IMR-90 (cell line): ENCODE measurements at regions not wholly inside any gene's neighbourhood (a gene's known extent, or its start where the extent isn't known, plus 50 kb on each side); places are given as distances from the start of the nearest gene placed in this dataset.

Experiments used
- ATAC-seq: fragments of 200-7000 bp; cut with Tn5 transposase; 2 replicates; pipeline ENCODE4 v1.9.1; 2020; ENCODE audit warnings: low read depth, mild to moderate bottlenecking, moderate library complexity
- BruUV-seq: library from RNA; stranded (reverse); fragments of 400-500 nt; replicated peaks from 2 replicates; lab custom pipeline; 2021; lab: Mats Ljungman, UMichigan
- CTCF ChIA-PET: fragments of 300-600 bp; formaldehyde crosslinking; extraction: SDS; loops from one replicate; lab custom pipeline; 2021; ENCODE audit warnings: antibody characterized with exemption; lab: Yijun Ruan, JAX
- POLR2A ChIA-PET: fragments of 300-600 bp; sonication (Branson Sonifier 250); formaldehyde crosslinking; loops from one replicate; lab custom pipeline; 2022; ENCODE audit warnings: antibody characterized with exemption; ENCODE audit not compliant: unreplicated experiment; lab: Charles Lee
- DNase-seq: peaks from one replicate; pipeline ENCODE4 v3.0.0; 2013
- H2AFZ ChIP-seq: replicated peaks from 2 replicates; pipeline ENCODE3; 2013; ENCODE audit warnings: low read length, mild to moderate bottlenecking; ENCODE audit not compliant: poor library complexity
- H2AK5ac ChIP-seq: 2 replicates; pipeline ENCODE4 v1.6.1; 2013; ENCODE audit warnings: low read depth, low read length, inconsistent platforms
- H2AK9ac ChIP-seq: replicated peaks from 2 replicates; pipeline ENCODE3; 2013; ENCODE audit warnings: mild to moderate bottlenecking, low read depth, low read length, moderate library complexity; ENCODE audit not compliant: poor library complexity
- H2BK120ac ChIP-seq: 2 replicates; pipeline ENCODE4 v1.6.1; 2013; ENCODE audit warnings: low read depth, low read length, inconsistent platforms
- H2BK15ac ChIP-seq: 3 replicates; pipeline ENCODE4 v1.6.1; 2013; ENCODE audit warnings: low read depth, low read length, inconsistent platforms
- H2BK20ac ChIP-seq: 2 replicates; pipeline ENCODE4 v1.6.1; 2013; ENCODE audit warnings: low read depth, mild to moderate bottlenecking, inconsistent platforms, low read length, moderate library complexity
- H2BK5ac ChIP-seq: 2 replicates; pipeline ENCODE4 v1.6.1; 2013; ENCODE audit warnings: mild to moderate bottlenecking, low read depth, low read length, inconsistent platforms; ENCODE audit not compliant: poor library complexity, severe bottlenecking
- H3K14ac ChIP-seq: replicated peaks from 2 replicates; pipeline ENCODE4 v1.6.1; 2013; ENCODE audit warnings: low read depth, low read length, inconsistent platforms
- H3K18ac ChIP-seq: 2 replicates; pipeline ENCODE4 v1.6.1; 2013; ENCODE audit warnings: low read depth, low read length, control low read depth
- H3K23ac ChIP-seq: 2 replicates; pipeline ENCODE4 v1.6.1; 2013; ENCODE audit warnings: low read depth, low read length, inconsistent platforms
- H3K27ac ChIP-seq: 2 replicates; pipeline ENCODE4 v1.5.1; 2013; ENCODE audit warnings: mild to moderate bottlenecking, control low read depth, low read length; ENCODE audit not compliant: insufficient read depth
- H3K27me3 ChIP-seq: 2 replicates; pipeline ENCODE4 v1.6.1; 2013; ENCODE audit warnings: low read length; ENCODE audit not compliant: control insufficient read depth, insufficient read depth
- H3K36me3 ChIP-seq: 2 replicates; pipeline ENCODE4 v1.6.1; 2013; ENCODE audit warnings: low read length, mixed read lengths; ENCODE audit not compliant: control insufficient read depth, insufficient read depth
- H3K4ac ChIP-seq: 2 replicates; pipeline ENCODE4 v1.6.1; 2013; ENCODE audit warnings: low read depth, low read length, inconsistent platforms
- H3K4me1 ChIP-seq: 2 replicates; pipeline ENCODE4 v1.6.1; 2013; ENCODE audit warnings: low read length, mixed read lengths; ENCODE audit not compliant: control insufficient read depth, insufficient read depth
- H3K4me2 ChIP-seq: 2 replicates; pipeline ENCODE4 v1.6.1; 2013; ENCODE audit warnings: low read depth, mild to moderate bottlenecking, control low read depth, low read length, moderate library complexity
- H3K4me3 ChIP-seq: 2 replicates; pipeline ENCODE4 v1.5.1; 2013; ENCODE audit warnings: low read depth, mild to moderate bottlenecking, control low read depth, low read length, moderate library complexity; ENCODE audit not compliant: insufficient read depth
- H3K56ac ChIP-seq: 2 replicates; pipeline ENCODE4 v1.6.1; 2013; ENCODE audit warnings: low read length, inconsistent platforms; ENCODE audit not compliant: insufficient read depth; ENCODE audit errors: extremely low read depth
- H3K79me1 ChIP-seq, 2 experiments: 2 replicates each; pipeline ENCODE4 v1.6.1; 2013; ENCODE audit warnings: low read length in 2 of 2, inconsistent platforms in 1 of 2, low read depth in 1 of 2
- H3K9ac ChIP-seq: 2 replicates; pipeline ENCODE4 v1.6.1; 2013; ENCODE audit warnings: low read depth, low read length, control low read depth
- H3K9me1 ChIP-seq: 2 replicates; pipeline ENCODE4 v1.6.1; 2013; ENCODE audit warnings: low read length, inconsistent platforms; ENCODE audit not compliant: insufficient read depth
- H3K9me3 ChIP-seq: 2 replicates; pipeline ENCODE4 v1.6.1; 2013; ENCODE audit warnings: low read length; ENCODE audit not compliant: control insufficient read depth, insufficient read depth
- H4K20me1 ChIP-seq: 2 replicates; pipeline ENCODE4 v1.6.1; 2013; ENCODE audit warnings: low read length, inconsistent platforms; ENCODE audit not compliant: insufficient read depth
- H4K5ac ChIP-seq: 2 replicates; pipeline ENCODE4 v1.6.1; 2013; ENCODE audit warnings: mild to moderate bottlenecking, low read depth, low read length, control low read depth
- H4K8ac ChIP-seq, 2 experiments: 2 replicates each; pipeline ENCODE4 v1.6.1; 2013; ENCODE audit warnings: low read depth in 2 of 2, low read length in 2 of 2, control low read depth in 1 of 2, inconsistent platforms in 1 of 2
- H4K91ac ChIP-seq: 2 replicates; pipeline ENCODE4 v1.6.1; 2013; ENCODE audit warnings: low read depth, low read length, inconsistent platforms; ENCODE audit not compliant: insufficient read depth
- BHLHE40 ChIP-seq: fragments of 150-350 bp; IDR thresholded peaks from 2 replicates; pipeline ENCODE4 v1.6.1; 2016; ENCODE audit warnings: mild to moderate bottlenecking, low read depth, low read length
- CEBPB ChIP-seq: IDR thresholded peaks from 2 replicates; pipeline ENCODE4 v1.6.1; 2012; ENCODE audit warnings: low read depth, low read length, improper control_type of control experiment
- CHD1 ChIP-seq: IDR thresholded peaks from 2 replicates; pipeline ENCODE4 v1.6.1; 2012; ENCODE audit warnings: low read depth, low read length, improper control_type of control experiment
- CTCF ChIP-seq: conservative IDR thresholded peaks from 2 replicates; pipeline ENCODE4 v1.5.1; 2012; ENCODE audit warnings: mild to moderate bottlenecking, low read depth, low read length, improper control_type of control experiment
- ELK1 ChIP-seq: fragments of 150-350 bp; IDR thresholded peaks from 2 replicates; pipeline ENCODE4 v1.6.1; 2016; ENCODE audit warnings: low read depth, mild to moderate bottlenecking, low read length, moderate library complexity, borderline replicate concordance
- FOS ChIP-seq: fragments of 150-350 bp; IDR thresholded peaks from 2 replicates; pipeline ENCODE4 v1.6.1; 2016; ENCODE audit warnings: low read depth, low read length
- MAFK ChIP-seq: IDR thresholded peaks from 2 replicates; pipeline ENCODE4 v1.6.1; 2012; ENCODE audit warnings: low read depth, low read length, improper control_type of control experiment
- MAZ ChIP-seq: IDR thresholded peaks from 2 replicates; pipeline ENCODE4 v1.6.1; 2012; ENCODE audit warnings: low read depth, mild to moderate bottlenecking, low read length, improper control_type of control experiment, moderate library complexity, borderline replicate concordance
- MXI1 ChIP-seq: IDR thresholded peaks from 2 replicates; pipeline ENCODE4 v1.6.1; 2012; ENCODE audit warnings: low read depth, mild to moderate bottlenecking, low read length, moderate library complexity, borderline replicate concordance
- NFE2L2 ChIP-seq: fragments of 150-350 bp; IDR thresholded peaks from 2 replicates; pipeline ENCODE4 v1.6.1; 2016; ENCODE audit warnings: low read depth, mild to moderate bottlenecking, low read length
- POLR2A ChIP-seq: IDR thresholded peaks from 2 replicates; pipeline ENCODE4 v1.6.1; 2012; ENCODE audit warnings: mild to moderate bottlenecking, low read depth, low read length
- RAD21 ChIP-seq: IDR thresholded peaks from 2 replicates; pipeline ENCODE4 v1.6.1; 2012; ENCODE audit warnings: low read length, improper control_type of control experiment
- RCOR1 ChIP-seq: IDR thresholded peaks from 2 replicates; pipeline ENCODE4 v1.6.1; 2012; ENCODE audit warnings: mild to moderate bottlenecking, low read length, improper control_type of control experiment; ENCODE audit not compliant: insufficient replicate concordance
- RFX5 ChIP-seq: IDR thresholded peaks from 2 replicates; pipeline ENCODE4 v1.8.0; 2012; ENCODE audit warnings: low read depth, mild to moderate bottlenecking, low read length, moderate library complexity
- SMC3 ChIP-seq: fragments of 150-350 bp; IDR thresholded peaks from 2 replicates; pipeline ENCODE4 v1.6.1; 2016; ENCODE audit warnings: low read depth, mild to moderate bottlenecking, antibody characterized with exemption, low read length, moderate library complexity
- USF2 ChIP-seq: fragments of 150-350 bp; IDR thresholded peaks from 2 replicates; pipeline ENCODE4 v1.6.1; 2017; ENCODE audit warnings: mild to moderate bottlenecking, antibody characterized with exemption, low read length, low read depth
- WGBS, 2 experiments: methylation state at CpG; one replicate each; pipeline versions ENCODE4 v1.1.5 to v1.1.7; 2013; ENCODE audit warnings: missing lambda C conversion rate in 2 of 2; ENCODE audit not compliant: insufficient read length in 1 of 2; ENCODE audit errors: extremely low coverage in 2 of 2; 5-methylcytosine and 5-hydroxymethylcytosine counted together
- dilution Hi-C: fragments of 300-500 bp; cut with HindIII; formaldehyde crosslinking; loops from one replicate; pipeline ENCODE4 v1.14.3; 2018; ENCODE audit warnings: low sequenced_read_pairs; ENCODE audit not compliant: unreplicated experiment
- in situ Hi-C: fragments of 300-500 bp; cut with MboI; formaldehyde crosslinking; loops from 3 replicates; pipeline ENCODE4 v1.14.3; 2019; ENCODE audit warnings: low sequenced_read_pairs, inconsistent platforms, mixed read lengths
- intact Hi-C: fragments of 100-400 bp; cut with micrococcal nuclease; formaldehyde crosslinking; loops from 2 replicates; pipeline ENCODE4 v1.10.0; 2022

- intact Hi-C loops (no loop called here), in situ Hi-C loops (no loop called here), dilution Hi-C loops (no loop called here)
- no peak overlapping the region for H2BK15ac ChIP-seq
- H4K8ac ChIP-seq, result no peak overlapping the region
- no peak overlapping the region for H2AFZ ChIP-seq
- H3K56ac ChIP-seq, result no peak overlapping the region
- H2AK9ac ChIP-seq, result no peak overlapping the region
- no peak for DNase-seq
- ChIA-PET POLR2A (no interaction called here), CTCF (no interaction called here)
- H3K9me1 ChIP-seq, result no peaks in the 10 kb centered on the region
- no peak overlapping the region for H3K4me3 ChIP-seq
- no peaks in the 10 kb centered on the region for H3K36me3 ChIP-seq
- no peaks in the 10 kb centered on the region for H4K20me1 ChIP-seq
- H3K27ac ChIP-seq, result no peak overlapping the region
- no peak overlapping the region for H4K91ac ChIP-seq
- no peak for TF ChIP-seq POLR2A
- no peak for TF ChIP-seq RCOR1
- TF ChIP-seq RFX5, result no peak
- TF ChIP-seq BHLHE40, result no peak
- no peak for TF ChIP-seq RAD21
- no peak for TF ChIP-seq FOS
- no peak for TF ChIP-seq CTCF
- no peak for TF ChIP-seq NFE2L2
- no peak for TF ChIP-seq ELK1
- no peak for TF ChIP-seq USF2
- TF ChIP-seq CHD1, result no peak
- no peak for TF ChIP-seq SMC3
- no peak for TF ChIP-seq MXI1
- TF ChIP-seq MAZ, result no peak
- no peak for TF ChIP-seq MAFK
- TF ChIP-seq CEBPB, result no peak
- H3K4me1 ChIP-seq, result no peaks in the 10 kb centered on the region
- H2AK5ac ChIP-seq, result no peak overlapping the region
- no peaks in the 10 kb centered on the region for H3K9me3 ChIP-seq
- H2BK5ac ChIP-seq, result no peak overlapping the region
- no peak overlapping the region for H3K4me2 ChIP-seq
- no peaks in the 10 kb centered on the region; the same call in 1 of the 2 replicates for H3K27me3 ChIP-seq
- no TSS peak for BruUV-seq
- no peak for ATAC-seq
- no peak overlapping the region for H2BK120ac ChIP-seq
- no peak overlapping the region for H4K5ac ChIP-seq
- no peak overlapping the region for H2BK20ac ChIP-seq
- WGBS, 2 experiments, result no CpG with 5 or more reads among the region's 3 CpGs
- no peaks in the 10 kb centered on the region for H3K79me1 ChIP-seq
- H3K18ac ChIP-seq, result no peak overlapping the region
- no peak overlapping the region for H3K14ac ChIP-seq
- no peak overlapping the region for H3K23ac ChIP-seq
- no peak overlapping the region for H3K9ac ChIP-seq
- H3K4ac ChIP-seq, result no peak overlapping the region
Measured at GRCh38 chr5:176169393-176170063, 68.7 kb upstream of the SIMC1 start.
